ENCODE measurements at regions not wholly inside any gene's neighbourhood (a gene's known extent, or its start where the extent isn't known, plus 50 kb on each side); places are given as distances from the start of the nearest gene placed in this dataset.

DNA sequence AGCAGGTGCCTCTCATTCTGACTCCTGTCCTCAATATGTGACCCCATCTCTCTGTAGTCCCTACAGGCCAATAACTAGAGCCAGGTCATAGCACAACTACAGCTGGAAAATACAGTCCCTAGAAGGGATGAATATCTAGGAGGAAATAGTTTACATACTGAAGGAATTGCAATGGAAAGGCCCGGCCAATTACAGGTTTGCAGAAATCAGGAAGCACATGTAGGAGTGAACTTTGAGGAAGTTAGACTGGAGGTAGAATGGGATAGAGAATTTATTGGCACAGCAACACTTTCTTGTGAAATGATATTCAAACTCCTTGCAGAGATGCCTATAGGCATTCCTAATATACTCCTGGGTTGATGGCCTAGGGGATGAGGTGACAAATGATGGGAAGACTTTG, 257.3 kb downstream of the GRIN2B start:
- Histone ChIP-seq H3K4me1 (ENCODE audit: control insufficient read depth in 1 of 2, insufficient read depth in 1 of 2, low read depth in 1 of 2, low read length in 1 of 2) (no peaks in the 10 kb centered on the region), H3K36me3 (no peaks in the 10 kb centered on the region), H3K4me3 (ENCODE audit: low read depth in 1 of 2, low read length in 1 of 2) (no peak overlapping the region), H3K27me3 (no peaks in the 10 kb centered on the region), H3K9me3 (no peaks in the 10 kb centered on the region), H3K27ac (no peak overlapping the region)
- TF ChIP-seq, protein P1, sequence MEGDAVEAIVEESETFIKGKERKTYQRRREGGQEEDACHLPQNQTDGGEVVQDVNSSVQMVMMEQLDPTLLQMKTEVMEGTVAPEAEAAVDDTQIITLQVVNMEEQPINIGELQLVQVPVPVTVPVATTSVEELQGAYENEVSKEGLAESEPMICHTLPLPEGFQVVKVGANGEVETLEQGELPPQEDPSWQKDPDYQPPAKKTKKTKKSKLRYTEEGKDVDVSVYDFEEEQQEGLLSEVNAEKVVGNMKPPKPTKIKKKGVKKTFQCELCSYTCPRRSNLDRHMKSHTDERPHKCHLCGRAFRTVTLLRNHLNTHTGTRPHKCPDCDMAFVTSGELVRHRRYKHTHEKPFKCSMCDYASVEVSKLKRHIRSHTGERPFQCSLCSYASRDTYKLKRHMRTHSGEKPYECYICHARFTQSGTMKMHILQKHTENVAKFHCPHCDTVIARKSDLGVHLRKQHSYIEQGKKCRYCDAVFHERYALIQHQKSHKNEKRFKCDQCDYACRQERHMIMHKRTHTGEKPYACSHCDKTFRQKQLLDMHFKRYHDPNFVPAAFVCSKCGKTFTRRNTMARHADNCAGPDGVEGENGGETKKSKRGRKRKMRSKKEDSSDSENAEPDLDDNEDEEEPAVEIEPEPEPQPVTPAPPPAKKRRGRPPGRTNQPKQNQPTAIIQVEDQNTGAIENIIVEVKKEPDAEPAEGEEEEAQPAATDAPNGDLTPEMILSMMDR (IDR thresholded peaks at IDR 0.05): no peak

GRCh38 chr12:13719986-13720385, 261.4 kb downstream of the GRIN2B start:
- H3K4me1 ChIP-seq (ENCODE audit: control insufficient read depth in 1 of 2, insufficient read depth in 1 of 2, low read depth in 1 of 2, low read length in 1 of 2): no peaks in the 10 kb centered on the region
- no peak overlapping the region for H3K27ac ChIP-seq
- no peaks in the 10 kb centered on the region for H3K27me3 ChIP-seq
- H3K9me3 ChIP-seq: no peaks in the 10 kb centered on the region
- no peaks in the 10 kb centered on the region for H3K36me3 ChIP-seq
- TF ChIP-seq, protein P1 (IDR thresholded peaks at IDR 0.05): no peak
- no peak overlapping the region for H3K4me3 ChIP-seq (ENCODE audit: low read depth in 1 of 2, low read length in 1 of 2)

GRCh38 chr12:13718271-13718670, 263.1 kb downstream of the GRIN2B start:
- Histone ChIP-seq H3K27me3 (no peaks in the 10 kb centered on the region), H3K4me3 (ENCODE audit: low read depth in 1 of 2, low read length in 1 of 2) (no peak overlapping the region), H3K27ac (no peak overlapping the region), H3K4me1 (ENCODE audit: control insufficient read depth in 1 of 2, insufficient read depth in 1 of 2, low read depth in 1 of 2, low read length in 1 of 2) (no peaks in the 10 kb centered on the region), H3K36me3 (no peaks in the 10 kb centered on the region), H3K9me3 (no peaks in the 10 kb centered on the region)
- TF ChIP-seq, protein P1 (IDR thresholded peaks at IDR 0.05): no peak

GRCh38 chr12:13716119-13716518, 265.3 kb downstream of the GRIN2B start:
- no peak overlapping the region for H3K4me3 ChIP-seq (ENCODE audit: low read depth in 1 of 2, low read length in 1 of 2)
- H3K9me3 ChIP-seq: no peaks in the 10 kb centered on the region
- no peaks in the 10 kb centered on the region for H3K36me3 ChIP-seq
- H3K27me3 ChIP-seq: no peaks in the 10 kb centered on the region
- no peaks in the 10 kb centered on the region for H3K4me1 ChIP-seq (ENCODE audit: control insufficient read depth in 1 of 2, insufficient read depth in 1 of 2, low read depth in 1 of 2, low read length in 1 of 2)
- TF ChIP-seq, protein P1 (IDR thresholded peaks at IDR 0.05): no peak
- H3K27ac ChIP-seq: no peak overlapping the region

GRCh38 chr12:13713556-13714410, 267.6 kb downstream of the GRIN2B start:
- TF ChIP-seq, protein P1 (IDR thresholded peaks at IDR 0.05): no peak
- H3K4me3 ChIP-seq (ENCODE audit: low read depth in 1 of 2, low read length in 1 of 2): no peak overlapping the region

More at GRCh38 chr12:13713556-13714410, 267.6 kb downstream of the GRIN2B start:
- no peak overlapping the region for H3K27ac ChIP-seq
- H3K27me3 ChIP-seq: no peaks in the 10 kb centered on the region
- no peaks in the 10 kb centered on the region for H3K4me1 ChIP-seq (ENCODE audit: control insufficient read depth in 1 of 2, insufficient read depth in 1 of 2, low read depth in 1 of 2, low read length in 1 of 2)
- no peaks in the 10 kb centered on the region for H3K9me3 ChIP-seq
- no peaks in the 10 kb centered on the region for H3K36me3 ChIP-seq
